Ovary (tissue), 7 donors: ENCODE measurements at regions not wholly inside any gene's neighbourhood (a gene's known extent, or its start where the extent isn't known, plus 50 kb on each side); places are given as distances from the start of the nearest gene placed in this dataset.

Experiments
- DNase-seq, 5 donors: peaks; one replicate each; pipeline ENCODE4 v3.0.0-alpha.2; 2019 to 2020
- H3K27ac ChIP-seq, 2 donors: fragments of 200-600 bp; one replicate each; pipeline versions ENCODE4 v1.5.1 to v1.8.0; 2019 to 2022
- H3K27me3 ChIP-seq: fragments of 200-600 bp; one replicate; pipeline ENCODE4 v1.8.0; 2022
- H3K36me3 ChIP-seq: fragments of 200-600 bp; sonication (generic); one replicate; pipeline ENCODE4 v1.5.1; 2019
- H3K4me1 ChIP-seq: one replicate; pipeline ENCODE4 v1.8.1; 2013; ENCODE audit warnings: mild to moderate bottlenecking, moderate library complexity; ENCODE audit not compliant: insufficient read depth
- H3K4me3 ChIP-seq: fragments of 200-600 bp; sonication (generic); one replicate; pipeline ENCODE4 v1.5.1; 2017
- H3K9me3 ChIP-seq, 2 donors: fragments of 200-600 bp in 1 of 2; sonication (generic) in 1 of 2; one replicate each; pipeline versions ENCODE4 v1.5.1 to v1.8.1; 2013 to 2019; ENCODE audit warnings: mild to moderate bottlenecking in 1 of 2, moderate library complexity in 1 of 2
- CTCF ChIP-seq, 3 donors: fragments of 450-650 bp in 2 of 3; fragments of 200-600 bp in 1 of 3; IDR thresholded peaks; one replicate each; pipeline versions ENCODE4 v1.5.1 to v1.8.0; 2016 to 2022; ENCODE audit warnings: antibody characterized with exemption in 3 of 3, mild to moderate bottlenecking in 1 of 3
- EP300 ChIP-seq: sonication (generic); formaldehyde crosslinking; IDR thresholded peaks from one replicate; pipeline ENCODE4 v1.6.1; 2017; ENCODE audit warnings: antibody characterized with exemption
- POLR2A ChIP-seq: fragments of 450-650 bp; IDR thresholded peaks from one replicate; pipeline ENCODE4 v1.6.1; 2017; ENCODE audit warnings: antibody characterized with exemption, mild to moderate bottlenecking, moderate library complexity
- WGBS, 3 donors: extraction: QIAGEN DNeasy Blood & Tissue Kit in 1 of 3; methylation state at CpG; one replicate each; pipeline versions ENCODE4 v1.1.5 to v1.1.7; 2013 to 2017; 5-methylcytosine and 5-hydroxymethylcytosine counted together
- intact Hi-C, 4 donors: fragments of 100-400 bp; cut with DNase I; formaldehyde crosslinking; loops; one replicate each; pipeline versions ENCODE4 v1.11.0 to v1.15.1; 2022 to 2023
- donor health status: DM: no; HTN: no; CAD: no; lungs with moderate emphysema.
- donor health status: DM: no; HTN: no; CAD: no.
- donor health status: Bipolar disorder and iron deficiency.
- donor health status: DM: no; HTN: no; CAD: no.
- donor health status: DM: yes; HTN: yes; CAD: no.

GRCh38 chr3:89787979-89788378, 680.6 kb downstream of the EPHA3 start:
- no peak overlapping the region for H3K27ac ChIP-seq
- WGBS, 3 donors = 40 to 75% (median 51%) methylated on average over 1 of the region's 1 CpG
- no peaks in the 10 kb centered on the region for H3K9me3 ChIP-seq
- no peaks in the 10 kb centered on the region for H3K27me3 ChIP-seq
- TF ChIP-seq POLR2A = no peak
- no peak for TF ChIP-seq CTCF (IDR thresholded peaks at IDR 0.05)
- intact Hi-C loops = no loop called here
- H3K36me3 ChIP-seq = no peaks in the 10 kb centered on the region
- no peak for DNase-seq
- no peak overlapping the region for H3K4me3 ChIP-seq
- H3K4me1 ChIP-seq = no peaks in the 10 kb centered on the region

GRCh38 chr3:89795506-89795905, 688.1 kb downstream of the EPHA3 start:
- DNase-seq = no peak
- H3K27ac ChIP-seq = no peak overlapping the region
- WGBS, 3 donors = 72 to 80% (median 80%) methylated on average over 3 of the region's 3 CpGs
- no peaks in the 10 kb centered on the region for H3K36me3 ChIP-seq
- H3K4me1 ChIP-seq = no peaks in the 10 kb centered on the region
- TF ChIP-seq POLR2A = no peak
- no peak for TF ChIP-seq EP300
- no peak for TF ChIP-seq CTCF (IDR thresholded peaks at IDR 0.05)
- intact Hi-C loops = no loop called here
- no peaks in the 10 kb centered on the region for H3K27me3 ChIP-seq
- H3K4me3 ChIP-seq = no peak overlapping the region
- H3K9me3 ChIP-seq = no peaks in the 10 kb centered on the region

GRCh38 chr3:89802881-89803280, 695.5 kb downstream of the EPHA3 start:
- H3K4me3 ChIP-seq = no peak overlapping the region
- no peaks in the 10 kb centered on the region for H3K9me3 ChIP-seq
- intact Hi-C loops = no loop called here
- TF ChIP-seq CTCF (IDR thresholded peaks at IDR 0.05) (no peak), POLR2A (no peak), EP300 (no peak)
- no peak overlapping the region for H3K27ac ChIP-seq
- H3K36me3 ChIP-seq = no peaks in the 10 kb centered on the region
- DNase-seq = no peak
- H3K4me1 ChIP-seq = no peaks in the 10 kb centered on the region
- no peaks in the 10 kb centered on the region for H3K27me3 ChIP-seq

GRCh38 chr3:89803711-89804110, 696.3 kb downstream of the EPHA3 start:
- TF ChIP-seq EP300 = no peak
- TF ChIP-seq CTCF (IDR thresholded peaks at IDR 0.05) = no peak
- no peak for TF ChIP-seq POLR2A
- 74 to 78% (median 76%) methylated on average over 3 of the region's 3 CpGs for WGBS, 3 donors

GRCh38 chr3:89806166-89806565, 698.7 kb downstream of the EPHA3 start:
- no peaks in the 10 kb centered on the region for H3K36me3 ChIP-seq
- no peak for DNase-seq
- H3K27me3 ChIP-seq = no peaks in the 10 kb centered on the region
- H3K4me1 ChIP-seq = no peaks in the 10 kb centered on the region
- TF ChIP-seq EP300 (no peak), CTCF (IDR thresholded peaks at IDR 0.05) (no peak), POLR2A (no peak)
- intact Hi-C loops = no loop called here
- no peak overlapping the region for H3K4me3 ChIP-seq
- no peaks in the 10 kb centered on the region for H3K9me3 ChIP-seq
- 77 to 92% (median 91%) methylated on average over 1 of the region's 1 CpG for WGBS, 3 donors
- H3K27ac ChIP-seq = no peak overlapping the region

More at GRCh38 chr3:89803711-89804110, 696.3 kb downstream of the EPHA3 start:
- Histone ChIP-seq H3K9me3 (no peaks in the 10 kb centered on the region), H3K36me3 (no peaks in the 10 kb centered on the region), H3K27ac (no peak overlapping the region), H3K4me1 (no peaks in the 10 kb centered on the region), H3K27me3 (no peaks in the 10 kb centered on the region), H3K4me3 (no peak overlapping the region)
- no peak for DNase-seq
- intact Hi-C loops = no loop called here
